IMR-90 (cell line): ENCODE measurements at regions not wholly inside any gene's neighbourhood (a gene's known extent, or its start where the extent isn't known, plus 50 kb on each side); places are given as distances from the start of the nearest gene placed in this dataset.

ENCODE experiments used
- BHLHE40 ChIP-seq: fragments of 150-350 bp; IDR thresholded peaks from 2 replicates; pipeline ENCODE4 v1.6.1; 2016; ENCODE audit warnings: mild to moderate bottlenecking, low read depth, low read length
- CEBPB ChIP-seq: IDR thresholded peaks from 2 replicates; pipeline ENCODE4 v1.6.1; 2012; ENCODE audit warnings: low read depth, low read length, improper control_type of control experiment
- MXI1 ChIP-seq: IDR thresholded peaks from 2 replicates; pipeline ENCODE4 v1.6.1; 2012; ENCODE audit warnings: low read depth, mild to moderate bottlenecking, low read length, moderate library complexity, borderline replicate concordance
- POLR2A ChIP-seq: IDR thresholded peaks from 2 replicates; pipeline ENCODE4 v1.6.1; 2012; ENCODE audit warnings: mild to moderate bottlenecking, low read depth, low read length
- RAD21 ChIP-seq: IDR thresholded peaks from 2 replicates; pipeline ENCODE4 v1.6.1; 2012; ENCODE audit warnings: low read length, improper control_type of control experiment
- SMC3 ChIP-seq: fragments of 150-350 bp; IDR thresholded peaks from 2 replicates; pipeline ENCODE4 v1.6.1; 2016; ENCODE audit warnings: low read depth, mild to moderate bottlenecking, antibody characterized with exemption, low read length, moderate library complexity
- TF ChIP-seq, protein P1 (sequence below): conservative IDR thresholded peaks from 2 replicates; pipeline ENCODE4 v1.5.1; 2012; ENCODE audit warnings: mild to moderate bottlenecking, low read depth, low read length, improper control_type of control experiment
- TF ChIP-seq, protein P2 (sequence below): fragments of 150-350 bp; IDR thresholded peaks from 2 replicates; pipeline ENCODE4 v1.6.1; 2016; ENCODE audit warnings: low read depth, mild to moderate bottlenecking, low read length, moderate library complexity, borderline replicate concordance
- TF ChIP-seq, protein P3 (sequence below): fragments of 150-350 bp; IDR thresholded peaks from 2 replicates; pipeline ENCODE4 v1.6.1; 2017; ENCODE audit warnings: mild to moderate bottlenecking, antibody characterized with exemption, low read length, low read depth

DNA sequence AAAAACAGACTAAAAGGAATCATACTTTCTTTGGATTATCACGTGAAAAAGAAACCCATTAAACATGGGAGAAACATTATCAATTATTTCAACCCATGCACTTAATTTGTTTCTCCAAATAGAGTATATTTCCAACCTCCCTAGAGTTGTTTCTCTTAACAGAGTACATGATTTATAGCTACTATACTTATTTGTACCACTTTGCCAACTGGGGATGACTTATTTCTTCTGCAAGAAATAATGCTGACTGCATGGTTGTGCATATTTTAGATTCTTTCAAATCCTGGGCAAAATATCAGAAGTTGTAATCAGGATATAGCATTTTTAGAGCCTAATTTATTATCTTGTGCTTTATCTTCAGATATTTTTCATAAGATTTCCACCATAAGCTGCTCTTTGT, 629.1 kb upstream of the EYS start:
- TF ChIP-seq POLR2A (no peak), CEBPB (no peak), RAD21 (no peak), MXI1 (no peak), BHLHE40 (no peak), SMC3 (no peak)
- TF ChIP-seq, protein P1, sequence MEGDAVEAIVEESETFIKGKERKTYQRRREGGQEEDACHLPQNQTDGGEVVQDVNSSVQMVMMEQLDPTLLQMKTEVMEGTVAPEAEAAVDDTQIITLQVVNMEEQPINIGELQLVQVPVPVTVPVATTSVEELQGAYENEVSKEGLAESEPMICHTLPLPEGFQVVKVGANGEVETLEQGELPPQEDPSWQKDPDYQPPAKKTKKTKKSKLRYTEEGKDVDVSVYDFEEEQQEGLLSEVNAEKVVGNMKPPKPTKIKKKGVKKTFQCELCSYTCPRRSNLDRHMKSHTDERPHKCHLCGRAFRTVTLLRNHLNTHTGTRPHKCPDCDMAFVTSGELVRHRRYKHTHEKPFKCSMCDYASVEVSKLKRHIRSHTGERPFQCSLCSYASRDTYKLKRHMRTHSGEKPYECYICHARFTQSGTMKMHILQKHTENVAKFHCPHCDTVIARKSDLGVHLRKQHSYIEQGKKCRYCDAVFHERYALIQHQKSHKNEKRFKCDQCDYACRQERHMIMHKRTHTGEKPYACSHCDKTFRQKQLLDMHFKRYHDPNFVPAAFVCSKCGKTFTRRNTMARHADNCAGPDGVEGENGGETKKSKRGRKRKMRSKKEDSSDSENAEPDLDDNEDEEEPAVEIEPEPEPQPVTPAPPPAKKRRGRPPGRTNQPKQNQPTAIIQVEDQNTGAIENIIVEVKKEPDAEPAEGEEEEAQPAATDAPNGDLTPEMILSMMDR, result no peak
- TF ChIP-seq, protein P2, sequence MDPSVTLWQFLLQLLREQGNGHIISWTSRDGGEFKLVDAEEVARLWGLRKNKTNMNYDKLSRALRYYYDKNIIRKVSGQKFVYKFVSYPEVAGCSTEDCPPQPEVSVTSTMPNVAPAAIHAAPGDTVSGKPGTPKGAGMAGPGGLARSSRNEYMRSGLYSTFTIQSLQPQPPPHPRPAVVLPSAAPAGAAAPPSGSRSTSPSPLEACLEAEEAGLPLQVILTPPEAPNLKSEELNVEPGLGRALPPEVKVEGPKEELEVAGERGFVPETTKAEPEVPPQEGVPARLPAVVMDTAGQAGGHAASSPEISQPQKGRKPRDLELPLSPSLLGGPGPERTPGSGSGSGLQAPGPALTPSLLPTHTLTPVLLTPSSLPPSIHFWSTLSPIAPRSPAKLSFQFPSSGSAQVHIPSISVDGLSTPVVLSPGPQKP, result no peak
- TF ChIP-seq, protein P3, sequence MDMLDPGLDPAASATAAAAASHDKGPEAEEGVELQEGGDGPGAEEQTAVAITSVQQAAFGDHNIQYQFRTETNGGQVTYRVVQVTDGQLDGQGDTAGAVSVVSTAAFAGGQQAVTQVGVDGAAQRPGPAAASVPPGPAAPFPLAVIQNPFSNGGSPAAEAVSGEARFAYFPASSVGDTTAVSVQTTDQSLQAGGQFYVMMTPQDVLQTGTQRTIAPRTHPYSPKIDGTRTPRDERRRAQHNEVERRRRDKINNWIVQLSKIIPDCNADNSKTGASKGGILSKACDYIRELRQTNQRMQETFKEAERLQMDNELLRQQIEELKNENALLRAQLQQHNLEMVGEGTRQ, result no peak
